GM21825 (cell line): ENCODE measurements at regions not wholly inside any gene's neighbourhood (a gene's known extent, or its start where the extent isn't known, plus 50 kb on each side); places are given as distances from the start of the nearest gene placed in this dataset.

Experiments used
- ATAC-seq: cut with Tn5 transposase; IDR thresholded peaks from one replicate; pipeline ENCODE4 v1.9.1; 2021; ENCODE audit warnings: mild to moderate bottlenecking, moderate library complexity; ENCODE audit not compliant: unreplicated experiment

- ATAC-seq: no peak
These were observed 122.6 kb upstream of the PACRGL start for GRCh38 chr4:20577702-20578101.

- ATAC-seq: no peak
These were observed 119.4 kb upstream of the PACRGL start for GRCh38 chr4:20580907-20581306.

GRCh38 chr4:20589436-20589835 lies 110.8 kb upstream of the PACRGL start:
- ATAC-seq: no peak

GRCh38 chr4:20590849-20591248 lies 109.4 kb upstream of the PACRGL start:
- no peak for ATAC-seq

- ATAC-seq: no peak
These were observed 108.7 kb upstream of the PACRGL start for GRCh38 chr4:20591571-20591970.

GRCh38 chr4:20592013-20592412 lies 108.2 kb upstream of the PACRGL start:
- no peak for ATAC-seq

- ATAC-seq: no peak
These were observed 107.6 kb upstream of the PACRGL start for GRCh38 chr4:20592663-20593062.

- ATAC-seq: no peak
These were observed 101.6 kb upstream of the PACRGL start for GRCh38 chr4:20598626-20599025.

- no peak for ATAC-seq
These were observed 96.5 kb upstream of the PACRGL start for GRCh38 chr4:20603671-20604313.

- ATAC-seq: no peak
These were observed 87.9 kb upstream of the PACRGL start for GRCh38 chr4:20612313-20612712.

GRCh38 chr4:20614816-20615215 lies 85.4 kb upstream of the PACRGL start:
- ATAC-seq: no peak

GRCh38 chr4:20615486-20616260 lies 84.6 kb upstream of the PACRGL start:
- no peak for ATAC-seq

GRCh38 chr4:20616313-20616712 lies 83.9 kb upstream of the PACRGL start:
- no peak for ATAC-seq

- ATAC-seq: no peak
These were observed 83.4 kb upstream of the PACRGL start for GRCh38 chr4:20616848-20617247.

GRCh38 chr4:20617678-20618396 lies 82.4 kb upstream of the PACRGL start:
- ATAC-seq: no peak

GRCh38 chr4:20618731-20619130 lies 81.5 kb upstream of the PACRGL start:
- ATAC-seq: no peak

GRCh38 chr4:20621476-20621875 lies 78.8 kb upstream of the PACRGL start:
- ATAC-seq: no peak

GRCh38 chr4:20622701-20623100 lies 77.6 kb upstream of the PACRGL start:
- no peak for ATAC-seq

- ATAC-seq: no peak
These were observed 76.3 kb upstream of the PACRGL start for GRCh38 chr4:20623939-20624338.

- ATAC-seq: no peak
These were observed 75.4 kb upstream of the PACRGL start for GRCh38 chr4:20624793-20625374.

- no peak for ATAC-seq
These were observed 74.8 kb upstream of the PACRGL start for GRCh38 chr4:20625426-20625825.
